Stimulated activated effector memory CD8-positive, alpha-beta T cell treated with anti-CD3 and anti-CD28 coated beads, Interleukin-12 subunit alpha, Interleukin-12 subunit beta, amount 100 ng/mL, for 72 hours (primary cell): ENCODE measurements at regions not wholly inside any gene's neighbourhood (a gene's known extent, or its start where the extent isn't known, plus 50 kb on each side); places are given as distances from the start of the nearest gene placed in this dataset.

Experiments
- ATAC-seq: fragments of 150-1000 bp; cut with Tn5 transposase; 2 replicates; pipeline ENCODE4 v1.10.0; 2021
- DNase-seq, 2 donors: peaks; one replicate each; pipeline ENCODE4 v3.0.0; 2021 to 2022; ENCODE audit warnings: low spot score in 2 of 2
- H3K27ac Mint-ChIP-seq: one replicate; pipeline ENCODE4 v1.8.0; 2022; ENCODE audit warnings: mild to moderate bottlenecking, mixed read lengths
- H3K36me3 Mint-ChIP-seq: one replicate; pipeline ENCODE4 v1.8.0; 2022; ENCODE audit warnings: mild to moderate bottlenecking, mixed read lengths
- H3K4me1 Mint-ChIP-seq: one replicate; pipeline ENCODE4 v1.8.0; 2022; ENCODE audit warnings: mixed read lengths
- H3K4me3 Mint-ChIP-seq: one replicate; pipeline ENCODE4 v1.8.0; 2022; ENCODE audit warnings: mild to moderate bottlenecking, mixed read lengths
- H3K9me3 Mint-ChIP-seq: one replicate; pipeline ENCODE4 v1.8.0; 2022; ENCODE audit warnings: mixed read lengths

DNA sequence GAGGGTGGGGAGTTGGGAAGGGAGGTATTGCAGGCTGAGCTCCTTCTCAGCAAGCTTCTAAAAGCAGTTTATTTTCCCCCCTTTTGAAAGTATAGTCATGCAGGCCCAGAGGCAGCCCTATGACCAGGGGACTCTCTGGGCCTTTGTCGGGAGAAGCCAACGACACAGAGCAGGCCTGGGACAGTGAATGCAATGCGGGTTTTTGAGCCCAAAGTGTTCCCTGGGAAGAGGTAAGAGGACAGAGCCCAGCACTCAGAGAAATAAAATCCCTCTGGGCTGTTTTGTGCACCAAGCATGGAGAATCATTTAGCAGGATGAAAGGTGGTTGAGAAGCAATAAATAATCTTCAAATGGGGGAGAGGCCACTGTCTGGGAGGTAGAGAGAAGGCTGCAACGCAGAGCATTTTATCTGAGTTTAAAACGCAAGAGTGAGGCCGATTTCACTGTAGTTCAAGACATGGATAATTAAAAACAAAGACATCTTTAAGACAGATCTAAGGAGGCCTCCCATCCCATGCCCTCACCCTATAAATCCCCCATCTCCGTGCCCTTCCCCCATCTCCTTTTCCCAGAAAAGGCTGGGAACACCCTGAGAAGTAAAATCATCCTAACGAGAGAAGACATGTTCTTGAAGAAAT lies 237.5 kb downstream of the CDC5L start:
- Mint-ChIP-seq H3K4me1 (peaks cover 10% of the 10 kb centered on the region), H3K4me3 (no peak overlapping the region), H3K36me3 (no peaks in the 10 kb centered on the region), H3K27ac (no peak overlapping the region), H3K9me3 (no peaks in the 10 kb centered on the region)
- DNase-seq (no peak), ATAC-seq (no peak)

DNA sequence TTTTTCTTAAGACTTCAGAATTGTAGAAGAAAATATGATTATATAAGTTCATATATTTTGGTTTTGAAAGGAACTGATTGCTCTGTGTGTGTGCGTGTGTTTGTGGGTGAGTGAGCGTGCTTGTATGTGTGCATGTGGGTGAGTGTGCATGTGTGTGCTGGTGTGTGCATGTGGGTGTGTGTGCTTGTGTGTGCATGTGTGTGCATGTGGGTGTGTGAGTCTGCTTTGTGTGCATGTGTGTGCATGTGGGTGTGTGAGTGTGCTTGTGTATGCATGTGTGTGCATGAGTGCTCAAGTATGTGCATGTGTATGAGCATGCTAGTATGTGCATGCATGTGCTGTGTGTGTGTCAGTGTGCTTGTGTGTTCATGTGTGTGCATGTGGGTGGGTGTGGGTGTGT lies 238.5 kb downstream of the CDC5L start:
- H3K36me3 Mint-ChIP-seq = no peaks in the 10 kb centered on the region
- no peak for ATAC-seq
- H3K27ac Mint-ChIP-seq = no peak overlapping the region
- no peaks in the 10 kb centered on the region for H3K9me3 Mint-ChIP-seq
- peaks cover 19% of the 10 kb centered on the region for H3K4me1 Mint-ChIP-seq
- no peak overlapping the region for H3K4me3 Mint-ChIP-seq
- DNase-seq = no peak

DNA sequence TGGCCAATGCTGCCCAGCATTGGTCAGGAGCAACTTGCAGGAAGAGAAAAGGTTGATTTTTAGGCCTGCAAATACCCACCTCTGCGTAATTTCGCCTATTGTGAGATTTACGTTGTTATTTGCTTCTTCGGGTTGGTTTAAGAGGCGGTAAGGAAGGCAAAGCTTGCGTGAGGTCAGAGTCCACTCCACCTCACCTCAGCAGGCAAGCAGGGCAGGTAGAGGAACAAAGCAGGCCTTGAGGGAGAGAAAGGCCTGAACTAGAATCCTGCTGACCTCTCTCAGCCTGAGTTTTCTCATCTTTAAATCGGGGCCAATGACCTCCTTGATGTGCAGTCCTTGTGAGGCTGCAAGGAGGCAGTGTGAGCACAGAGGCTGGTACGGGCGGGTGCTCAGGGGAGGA lies 239.1 kb downstream of the CDC5L start:
- no peak overlapping the region for H3K4me3 Mint-ChIP-seq
- H3K27ac Mint-ChIP-seq = no peak overlapping the region

DNA sequence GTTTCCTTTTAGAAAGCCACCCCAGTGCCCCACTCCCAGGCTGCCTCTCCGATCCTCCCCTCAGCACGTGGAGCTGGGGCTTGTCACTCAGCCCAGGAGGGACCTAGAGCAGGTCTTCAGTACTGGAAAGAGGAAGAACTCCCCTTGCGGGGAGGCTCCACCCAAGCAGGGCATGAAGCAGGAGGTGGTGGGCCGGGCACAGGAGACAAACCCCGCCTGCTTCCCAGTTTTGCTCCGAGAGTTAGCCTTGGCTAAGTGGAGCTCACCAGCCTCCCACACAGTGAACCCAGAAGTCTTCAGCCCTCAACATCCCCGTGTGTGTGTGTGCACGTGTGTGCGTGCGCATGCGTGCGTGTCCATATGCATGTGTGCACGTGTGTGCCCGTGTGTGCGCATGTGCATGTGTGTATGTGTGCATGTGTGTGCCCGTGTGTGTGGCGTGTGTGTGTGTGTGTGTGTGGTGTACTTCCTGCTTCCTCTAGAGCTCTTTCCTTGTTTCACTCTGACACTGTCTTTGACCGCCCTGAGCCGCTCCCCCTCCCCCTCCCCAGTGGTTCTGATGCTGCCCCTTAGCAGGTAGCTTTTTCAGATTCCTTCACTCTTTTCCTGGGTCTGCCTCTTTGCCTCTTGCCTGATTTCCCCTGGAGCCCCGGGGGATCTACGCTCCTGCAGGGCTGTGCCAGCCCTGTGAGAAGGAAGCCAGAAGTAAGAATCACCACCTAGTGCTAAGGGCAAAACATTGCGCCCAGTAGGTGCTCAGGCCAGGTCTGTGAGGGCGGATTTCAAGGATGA lies 239.8 kb downstream of the CDC5L start:
- no peaks in the 10 kb centered on the region for H3K36me3 Mint-ChIP-seq
- H3K4me3 Mint-ChIP-seq = no peak overlapping the region
- ATAC-seq = no peak
- no peak for DNase-seq
- H3K27ac Mint-ChIP-seq = no peak overlapping the region
- H3K9me3 Mint-ChIP-seq = no peaks in the 10 kb centered on the region
- peaks cover 24% of the 10 kb centered on the region for H3K4me1 Mint-ChIP-seq

More for the DNA sequence above, 239.1 kb downstream of the CDC5L start:
- Mint-ChIP-seq H3K9me3 (no peaks in the 10 kb centered on the region), H3K36me3 (no peaks in the 10 kb centered on the region), H3K4me1 (peaks cover 24% of the 10 kb centered on the region)
- no peak for ATAC-seq
- no peak for DNase-seq

DNA sequence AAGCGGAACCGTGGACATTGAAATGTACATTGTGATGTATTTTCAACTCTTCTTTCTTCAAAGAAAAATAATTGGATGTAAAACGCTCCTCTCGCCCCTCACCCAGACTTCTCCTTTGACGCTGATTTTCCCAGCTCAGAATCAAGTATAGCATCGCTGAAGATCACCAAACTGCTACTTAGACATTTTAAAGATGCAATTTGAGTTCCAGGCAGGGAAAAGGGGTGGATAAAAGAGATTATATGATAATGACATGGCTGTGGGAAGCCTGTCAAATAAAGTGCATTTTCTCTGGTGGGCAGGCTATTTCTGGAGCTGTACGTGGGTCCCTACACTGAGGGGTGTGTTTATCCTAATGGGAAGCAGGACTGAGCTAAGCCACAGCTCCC lies 240.4 kb downstream of the CDC5L start:
- Mint-ChIP-seq H3K4me1 (peaks cover 24% of the 10 kb centered on the region), H3K4me3 (no peak overlapping the region), H3K27ac (no peak overlapping the region), H3K36me3 (no peaks in the 10 kb centered on the region), H3K9me3 (no peaks in the 10 kb centered on the region)
- DNase-seq = no peak
- ATAC-seq = no peak

DNA sequence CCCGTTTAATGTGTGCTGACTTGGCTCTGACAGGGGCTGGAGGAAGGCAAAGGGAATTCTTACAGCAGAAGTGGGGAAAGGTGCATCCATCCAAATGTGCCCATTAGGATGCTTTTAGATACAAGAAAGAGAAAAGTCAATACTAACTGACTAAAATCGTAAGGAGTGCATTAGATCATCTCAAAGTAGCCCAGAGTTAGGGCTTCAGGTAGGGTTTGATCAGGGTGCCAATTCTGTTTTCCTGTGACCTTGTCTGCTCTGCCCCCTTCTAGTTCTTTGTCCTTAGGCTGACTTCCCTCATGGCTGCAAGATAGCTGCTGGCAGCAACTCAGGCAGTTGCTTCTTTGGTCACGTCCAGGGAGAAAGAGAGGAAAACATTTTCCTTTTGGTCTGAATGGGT lies 240.8 kb downstream of the CDC5L start:
- ATAC-seq (no peak), DNase-seq (no peak)
- Mint-ChIP-seq H3K4me3 (no peak overlapping the region), H3K36me3 (no peaks in the 10 kb centered on the region), H3K27ac (no peak overlapping the region), H3K4me1 (peaks cover 24% of the 10 kb centered on the region), H3K9me3 (no peaks in the 10 kb centered on the region)

DNA sequence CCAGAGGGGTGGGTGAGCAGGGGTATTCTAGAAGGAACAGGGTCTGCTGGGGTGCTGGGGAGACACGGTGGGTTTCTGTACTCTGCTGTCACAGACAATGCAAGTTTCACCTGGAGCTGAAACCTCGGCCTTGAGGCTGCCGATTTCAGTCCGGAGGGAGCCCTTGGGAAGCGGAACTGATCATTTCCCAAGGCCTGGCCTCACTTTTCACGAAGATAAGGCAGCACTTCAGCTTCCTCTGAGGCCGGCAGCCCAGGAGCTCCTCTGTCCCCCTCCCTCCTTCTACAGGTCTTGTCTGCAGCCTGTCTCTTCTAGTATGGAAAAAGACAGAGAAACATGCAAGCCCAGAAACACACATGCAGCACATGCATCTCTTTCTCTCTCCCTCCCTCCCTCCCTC lies 242.1 kb downstream of the CDC5L start:
- Mint-ChIP-seq H3K27ac (peak overlapping the region; percentile 79), H3K9me3 (no peaks in the 10 kb centered on the region), H3K36me3 (no peaks in the 10 kb centered on the region), H3K4me1 (peaks cover 30% of the 10 kb centered on the region), H3K4me3 (no peak overlapping the region)
- DNase-seq (no peak), ATAC-seq (no peak)

DNA sequence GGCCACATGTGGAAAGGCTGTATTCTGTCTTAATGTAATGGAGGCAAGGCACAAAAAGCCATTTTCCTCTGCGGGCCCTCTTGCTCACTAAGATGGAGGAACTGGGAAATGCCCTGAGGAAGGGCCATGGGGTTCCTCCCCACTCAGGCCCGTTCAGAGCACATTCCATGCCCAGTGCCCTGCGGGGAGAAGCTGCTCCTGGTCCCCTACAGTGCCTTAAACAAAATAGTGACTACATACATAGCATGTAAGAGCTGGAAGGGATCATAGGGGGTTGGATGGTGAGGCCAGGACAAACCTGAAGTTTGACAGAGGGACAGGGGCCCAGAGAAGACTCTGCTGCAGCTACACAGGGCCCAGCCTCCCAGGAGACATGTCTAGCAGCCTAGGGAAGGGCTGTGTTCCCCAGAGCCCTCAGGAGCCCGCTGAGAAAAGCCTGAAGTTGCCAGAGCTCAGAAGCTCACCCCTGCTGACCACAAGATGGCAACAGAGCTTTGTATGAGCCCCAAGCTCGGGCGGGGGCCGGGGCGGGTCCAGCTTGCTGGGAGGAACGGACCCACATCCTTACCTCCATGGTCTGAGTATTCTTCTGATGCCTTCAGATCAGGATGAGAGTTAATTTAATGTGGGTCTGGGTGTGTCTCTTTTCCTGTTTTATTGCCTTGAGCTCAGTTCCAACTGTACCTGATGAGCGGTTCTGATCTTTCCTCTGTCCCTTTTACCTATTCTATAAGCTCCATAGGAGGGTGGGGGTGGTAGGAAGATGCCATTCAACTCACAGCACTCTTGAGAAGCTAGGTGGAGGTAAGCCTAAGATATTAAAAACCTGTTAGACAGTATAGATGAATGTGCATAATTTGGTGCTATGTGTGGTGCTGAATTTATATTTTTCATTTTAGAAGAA lies 242.9 kb downstream of the CDC5L start:
- H3K27ac Mint-ChIP-seq = peak overlapping the region; percentile 79
- peaks cover 31% of the 10 kb centered on the region for H3K4me1 Mint-ChIP-seq
- H3K36me3 Mint-ChIP-seq = no peaks in the 10 kb centered on the region
- H3K4me3 Mint-ChIP-seq = peak overlapping the region; percentile 27
- ATAC-seq (peak; percentile 78), DNase-seq (peak; percentile 20 to 62)
- no peaks in the 10 kb centered on the region for H3K9me3 Mint-ChIP-seq

DNA sequence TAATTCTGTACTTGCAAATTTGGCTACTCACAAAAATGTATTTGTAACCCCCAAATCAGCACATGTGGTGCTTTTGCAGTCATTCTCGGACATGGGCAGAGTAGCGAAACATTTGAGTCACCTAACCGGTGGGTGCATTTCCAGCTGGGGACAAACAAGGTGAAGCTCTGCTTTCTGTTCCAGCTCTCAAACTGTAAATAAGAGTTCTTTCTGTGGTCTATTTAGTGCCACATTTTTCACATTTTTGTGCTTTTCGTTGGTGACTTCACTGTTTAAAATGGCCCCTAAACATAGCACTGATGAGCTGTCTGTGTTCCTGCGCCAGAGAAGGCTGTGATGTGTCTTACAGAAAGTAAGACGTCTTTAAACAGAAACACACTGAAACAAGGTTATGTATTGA lies 244.5 kb downstream of the CDC5L start:
- Mint-ChIP-seq H3K9me3 (no peaks in the 10 kb centered on the region), H3K4me1 (peaks cover 30% of the 10 kb centered on the region), H3K27ac (no peak overlapping the region), H3K4me3 (no peak overlapping the region), H3K36me3 (no peaks in the 10 kb centered on the region)
- ATAC-seq (peak; percentile 51), DNase-seq (no peak)

DNA sequence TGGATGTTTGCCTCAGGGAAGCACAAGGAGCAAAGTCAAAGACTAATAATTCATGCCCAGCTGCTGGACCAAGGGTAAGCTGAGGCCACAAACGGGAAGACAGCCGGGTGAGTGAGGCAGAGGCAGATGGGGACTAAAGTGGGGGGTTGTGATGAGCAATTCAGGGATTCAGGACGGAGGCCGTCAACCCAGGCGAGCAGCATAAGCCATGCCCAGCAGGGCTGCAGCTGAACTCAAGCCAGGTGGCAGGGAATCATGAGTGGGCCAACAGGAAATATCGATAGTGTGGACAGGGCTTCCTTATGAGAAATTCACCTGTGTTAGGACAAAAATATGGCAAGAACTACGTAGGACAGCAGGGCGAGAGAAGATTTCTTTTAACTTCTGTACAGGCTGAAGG lies 246.8 kb downstream of the CDC5L start:
- Mint-ChIP-seq H3K27ac (no peak overlapping the region), H3K4me3 (no peak overlapping the region), H3K9me3 (no peaks in the 10 kb centered on the region), H3K36me3 (no peaks in the 10 kb centered on the region), H3K4me1 (peaks cover 22% of the 10 kb centered on the region)
- DNase-seq (no peak), ATAC-seq (no peak)

DNA sequence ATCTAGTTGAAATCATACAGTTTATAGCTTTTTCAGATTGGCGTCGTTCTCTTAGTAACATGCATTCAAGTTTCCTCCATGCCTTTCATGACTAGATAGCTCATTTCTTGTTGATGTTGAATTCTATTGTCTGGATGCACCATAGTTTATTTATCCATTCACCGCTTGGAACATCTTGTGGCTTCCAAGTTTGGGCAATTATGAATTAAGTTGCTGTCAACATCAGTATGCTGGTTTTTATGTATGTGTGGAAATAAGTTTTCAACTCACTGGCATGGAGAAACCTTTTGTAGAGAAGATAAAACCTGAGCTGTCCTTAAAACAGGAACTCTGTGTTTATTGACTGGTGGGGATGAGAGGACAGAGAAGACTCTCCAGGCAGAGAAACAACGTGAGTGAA lies 248.0 kb downstream of the CDC5L start:
- Mint-ChIP-seq H3K9me3 (no peaks in the 10 kb centered on the region), H3K36me3 (no peaks in the 10 kb centered on the region), H3K4me1 (peaks cover 22% of the 10 kb centered on the region), H3K27ac (no peak overlapping the region), H3K4me3 (no peak overlapping the region)
- ATAC-seq (no peak), DNase-seq (no peak)

DNA sequence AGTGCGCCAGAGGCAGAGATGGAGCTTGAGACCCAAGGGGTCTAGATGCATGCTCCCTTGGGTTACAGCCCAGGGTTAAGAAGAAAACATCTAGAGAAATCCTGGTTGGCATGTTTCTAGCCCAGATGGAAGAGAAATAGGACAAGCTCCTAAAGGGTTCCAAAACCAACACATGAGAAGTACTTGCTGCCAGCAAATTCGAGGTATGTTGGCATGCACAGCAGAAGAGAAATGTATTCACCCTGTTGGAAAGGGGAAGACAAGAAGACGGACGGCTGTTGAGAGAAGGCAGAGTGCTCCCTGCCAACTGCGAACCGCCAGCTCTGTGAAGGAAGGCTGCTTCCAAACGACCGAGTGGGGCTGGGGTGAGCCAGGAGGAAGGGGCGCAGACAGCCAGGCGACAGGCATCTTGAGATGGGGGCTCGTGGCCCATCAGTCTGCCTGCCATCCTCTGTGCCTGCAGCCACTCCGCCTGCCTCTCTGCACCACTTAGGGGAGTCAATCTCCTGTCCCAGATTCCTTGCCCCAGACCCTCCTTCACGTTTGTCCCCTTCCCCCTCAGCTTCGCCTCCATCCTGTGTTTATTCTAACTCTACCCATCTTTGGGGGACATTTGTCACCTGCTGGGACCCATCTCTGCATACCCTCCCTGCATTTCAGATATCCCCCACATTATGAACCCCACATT lies 249.2 kb downstream of the CDC5L start:
- DNase-seq (no peak), ATAC-seq (no peak)
- Mint-ChIP-seq H3K9me3 (no peaks in the 10 kb centered on the region), H3K4me3 (no peak overlapping the region), H3K36me3 (peaks cover 9% of the 10 kb centered on the region), H3K27ac (no peak overlapping the region), H3K4me1 (peaks cover 24% of the 10 kb centered on the region)

DNA sequence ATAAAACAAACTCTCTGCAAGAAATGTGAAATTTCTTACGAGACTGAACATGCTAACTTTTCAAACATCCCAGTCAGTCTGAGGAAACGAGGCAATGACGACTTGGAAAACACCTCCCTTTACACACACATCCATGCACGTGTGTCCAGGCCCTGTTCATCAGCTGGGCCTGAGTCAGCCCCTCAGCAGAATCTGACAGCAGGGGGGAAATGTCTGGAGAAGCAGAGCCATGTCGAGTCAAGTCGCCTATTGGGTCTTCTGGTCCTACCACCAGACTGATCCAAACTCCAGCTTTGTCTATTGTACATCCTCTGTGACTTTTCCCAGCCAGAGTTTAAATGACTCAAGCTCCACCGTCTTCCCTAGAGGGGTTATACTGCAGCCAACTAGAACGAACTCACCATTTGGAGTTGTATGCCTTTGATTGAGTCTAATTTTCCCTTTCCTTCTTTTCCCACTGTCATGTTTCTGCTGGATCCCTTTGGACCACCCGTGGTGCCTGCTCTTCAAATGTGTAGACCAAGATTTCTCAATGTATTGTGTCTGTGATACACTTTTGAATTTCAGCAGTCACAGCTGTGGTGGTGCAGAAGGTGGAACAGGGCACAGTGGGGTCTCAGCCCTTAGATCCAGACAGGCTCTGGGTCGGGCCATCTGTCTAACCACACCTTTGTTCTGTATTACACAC lies 254.0 kb downstream of the CDC5L start:
- peak overlapping the region; percentile 93 for H3K27ac Mint-ChIP-seq
- peaks cover 16% of the 10 kb centered on the region for H3K36me3 Mint-ChIP-seq
- no peaks in the 10 kb centered on the region for H3K9me3 Mint-ChIP-seq
- ATAC-seq = no peak
- DNase-seq = no peak
- peaks cover 37% of the 10 kb centered on the region for H3K4me1 Mint-ChIP-seq
- H3K4me3 Mint-ChIP-seq = peak overlapping the region; percentile 49

DNA sequence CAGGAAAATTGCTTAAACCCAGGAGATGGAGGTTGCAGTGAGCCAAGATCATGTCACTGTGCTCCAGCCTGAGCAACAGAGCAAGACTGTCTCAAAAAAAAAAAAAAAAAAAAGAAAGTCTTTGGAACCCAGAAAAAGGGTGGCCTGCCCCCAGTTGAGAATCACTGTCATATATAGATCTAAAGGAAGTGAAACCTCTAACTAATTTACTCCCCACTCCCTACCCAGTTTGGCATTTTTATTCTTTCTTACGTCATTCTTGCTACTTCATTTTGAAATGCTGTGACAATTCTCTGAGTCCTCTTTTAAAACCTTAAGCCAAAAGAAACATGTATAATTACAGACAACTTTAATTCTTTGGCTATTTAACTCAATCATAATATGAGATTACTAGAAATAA lies 254.8 kb downstream of the CDC5L start:
- Mint-ChIP-seq H3K36me3 (peaks cover 16% of the 10 kb centered on the region), H3K9me3 (no peaks in the 10 kb centered on the region), H3K4me3 (peak overlapping the region; percentile 49), H3K4me1 (peaks cover 37% of the 10 kb centered on the region), H3K27ac (peak overlapping the region; percentile 93)
- no peak for DNase-seq
- peak; percentile 78 for ATAC-seq
